Muscle layer of colon (tissue), 2 donors: ENCODE measurements at regions not wholly inside any gene's neighbourhood (a gene's known extent, or its start where the extent isn't known, plus 50 kb on each side); places are given as distances from the start of the nearest gene placed in this dataset.

Source experiments
- H3K27ac ChIP-seq: one replicate; pipeline ENCODE4 v1.7.0; 2013; ENCODE audit warnings: low read depth, mild to moderate bottlenecking, low read length, moderate library complexity
- H3K27me3 ChIP-seq, 2 donors: one replicate each; pipeline ENCODE4 v1.7.0; 2013; ENCODE audit warnings: low read length in 2 of 2, mild to moderate bottlenecking in 2 of 2; ENCODE audit not compliant: insufficient read depth in 2 of 2, control insufficient read depth in 1 of 2
- H3K36me3 ChIP-seq: one replicate; pipeline ENCODE4 v1.7.0; 2013; ENCODE audit warnings: mild to moderate bottlenecking, low read length; ENCODE audit not compliant: insufficient read depth
- H3K4me1 ChIP-seq: one replicate; pipeline ENCODE4 v1.7.0; 2013; ENCODE audit warnings: mild to moderate bottlenecking, low read length; ENCODE audit not compliant: insufficient read depth
- H3K4me3 ChIP-seq, 2 donors: one replicate each; pipeline ENCODE4 v1.7.0; 2013; ENCODE audit warnings: low read length in 2 of 2, low read depth in 1 of 2, mild to moderate bottlenecking in 1 of 2, moderate library complexity in 1 of 2
- H3K9ac ChIP-seq: one replicate; pipeline ENCODE4 v1.7.0; 2013; ENCODE audit warnings: low read length
- H3K9me3 ChIP-seq: one replicate; pipeline ENCODE4 v1.7.0; 2013; ENCODE audit warnings: mild to moderate bottlenecking, low read length
- donor health status: abdominal sarcoma.
- donor health status: Adenocarcinoma of cecum.

- no peaks in the 10 kb centered on the region for H3K4me1 ChIP-seq
- H3K27me3 ChIP-seq, result no peaks in the 10 kb centered on the region
- no peak overlapping the region for H3K27ac ChIP-seq
- H3K4me3 ChIP-seq, result no peak overlapping the region
- no peak overlapping the region for H3K9ac ChIP-seq
- H3K36me3 ChIP-seq, result no peaks in the 10 kb centered on the region
- no peaks in the 10 kb centered on the region for H3K9me3 ChIP-seq
Measured at GRCh38 chr20:23246717-23247664, 103.6 kb upstream of the NXT1 start.

GRCh38 chr20:23245553-23246181 lies 104.9 kb upstream of the NXT1 start:
- no peaks in the 10 kb centered on the region for H3K9me3 ChIP-seq
- no peaks in the 10 kb centered on the region for H3K27me3 ChIP-seq
- no peaks in the 10 kb centered on the region for H3K4me1 ChIP-seq
- H3K9ac ChIP-seq, result no peak overlapping the region
- H3K4me3 ChIP-seq, result no peak overlapping the region
- no peaks in the 10 kb centered on the region for H3K36me3 ChIP-seq
- H3K27ac ChIP-seq, result no peak overlapping the region

- Histone ChIP-seq H3K4me1 (no peaks in the 10 kb centered on the region), H3K27me3 (no peaks in the 10 kb centered on the region), H3K36me3 (no peaks in the 10 kb centered on the region), H3K4me3 (no peak overlapping the region), H3K9me3 (no peaks in the 10 kb centered on the region), H3K27ac (no peak overlapping the region), H3K9ac (no peak overlapping the region)
Measured at GRCh38 chr20:23244916-23245552, 105.6 kb upstream of the NXT1 start.

- H3K4me3 ChIP-seq, result no peak overlapping the region
- no peaks in the 10 kb centered on the region for H3K27me3 ChIP-seq
- no peak overlapping the region for H3K9ac ChIP-seq
- no peaks in the 10 kb centered on the region for H3K4me1 ChIP-seq
- H3K36me3 ChIP-seq, result no peaks in the 10 kb centered on the region
- no peak overlapping the region for H3K27ac ChIP-seq
- H3K9me3 ChIP-seq, result no peaks in the 10 kb centered on the region
Measured at GRCh38 chr20:23244156-23244915, 106.3 kb upstream of the NXT1 start.

GRCh38 chr20:23243791-23244155 lies 106.8 kb upstream of the NXT1 start:
- Histone ChIP-seq H3K9ac (no peak overlapping the region), H3K27ac (no peak overlapping the region), H3K4me1 (no peaks in the 10 kb centered on the region), H3K4me3 (no peak overlapping the region), H3K36me3 (no peaks in the 10 kb centered on the region), H3K27me3 (no peaks in the 10 kb centered on the region), H3K9me3 (no peaks in the 10 kb centered on the region)

- no peak overlapping the region for H3K27ac ChIP-seq
- no peaks in the 10 kb centered on the region for H3K9me3 ChIP-seq
- H3K4me1 ChIP-seq, result no peaks in the 10 kb centered on the region
- no peak overlapping the region for H3K9ac ChIP-seq
- H3K4me3 ChIP-seq, result no peak overlapping the region
- H3K36me3 ChIP-seq, result no peaks in the 10 kb centered on the region
- H3K27me3 ChIP-seq, result no peaks in the 10 kb centered on the region
Measured at GRCh38 chr20:23242556-23243180, 107.9 kb upstream of the NXT1 start.

DNA sequence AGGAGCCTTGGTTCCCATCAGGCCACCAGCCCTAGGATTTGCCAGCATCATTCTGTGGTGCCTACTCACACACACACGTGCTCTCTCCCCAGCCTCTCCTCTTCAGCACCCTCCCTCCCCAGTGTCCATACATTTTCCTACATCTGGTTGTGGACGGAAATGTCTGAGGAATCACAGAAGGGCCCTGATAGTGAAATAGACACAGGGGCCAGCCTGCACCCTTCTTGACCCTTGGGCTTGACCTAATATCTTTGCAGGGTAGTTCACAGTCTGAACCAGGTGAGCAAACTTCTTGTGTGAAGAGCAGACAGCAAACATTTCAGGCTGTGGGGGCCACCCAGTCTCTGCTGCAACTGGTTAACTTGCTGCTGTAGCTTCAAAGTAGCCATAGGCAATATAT lies 108.5 kb upstream of the NXT1 start:
- Histone ChIP-seq H3K4me1 (no peaks in the 10 kb centered on the region), H3K9ac (no peak overlapping the region), H3K36me3 (no peaks in the 10 kb centered on the region), H3K27ac (no peak overlapping the region), H3K27me3 (no peaks in the 10 kb centered on the region), H3K9me3 (no peaks in the 10 kb centered on the region), H3K4me3 (no peak overlapping the region)

DNA sequence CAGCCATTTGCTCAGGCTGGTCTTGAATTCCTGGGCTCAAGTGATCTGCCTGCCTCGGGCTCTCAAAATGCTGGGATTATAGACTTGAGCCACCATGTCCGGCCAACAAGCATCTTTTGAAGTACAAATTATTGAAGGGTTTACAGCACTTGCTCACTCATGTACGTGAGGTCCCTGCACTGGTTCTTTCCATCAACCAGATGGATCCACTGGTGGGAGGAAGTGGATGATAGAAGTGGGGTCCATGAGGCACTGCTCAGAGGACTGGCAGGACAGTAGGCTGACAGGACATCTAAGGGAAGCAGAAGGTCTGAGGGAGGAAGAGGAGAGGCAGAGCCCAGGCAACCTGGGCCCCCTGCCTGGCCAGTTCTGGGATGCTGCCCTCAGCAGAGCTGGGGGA lies 109.2 kb upstream of the NXT1 start:
- Histone ChIP-seq H3K27ac (no peak overlapping the region), H3K9ac (no peak overlapping the region), H3K9me3 (no peaks in the 10 kb centered on the region), H3K4me3 (no peak overlapping the region), H3K4me1 (no peaks in the 10 kb centered on the region), H3K36me3 (no peaks in the 10 kb centered on the region), H3K27me3 (no peaks in the 10 kb centered on the region)

DNA sequence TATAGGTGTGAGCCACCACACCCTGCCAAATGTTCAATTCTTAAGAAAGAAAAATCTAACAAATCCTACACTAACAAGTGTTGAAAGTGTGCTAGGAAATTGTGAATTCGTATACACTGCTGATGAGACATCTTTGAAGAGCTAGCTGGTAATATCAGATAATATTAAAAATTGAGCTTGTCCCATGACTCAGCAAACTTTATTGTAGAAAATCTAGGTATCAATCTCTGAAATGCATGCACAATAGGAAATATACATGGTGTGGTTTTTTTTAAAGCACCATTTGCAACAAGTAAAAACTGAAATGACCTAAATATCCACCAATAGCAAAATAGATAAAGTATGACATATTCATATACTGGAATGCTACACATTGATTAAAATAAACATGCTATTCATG lies 110.1 kb upstream of the NXT1 start:
- Histone ChIP-seq H3K9ac (no peak overlapping the region), H3K4me1 (no peaks in the 10 kb centered on the region), H3K27me3 (no peaks in the 10 kb centered on the region), H3K27ac (no peak overlapping the region), H3K36me3 (no peaks in the 10 kb centered on the region), H3K4me3 (no peak overlapping the region), H3K9me3 (no peaks in the 10 kb centered on the region)

GRCh38 chr20:23237201-23237600 lies 113.4 kb upstream of the NXT1 start:
- Histone ChIP-seq H3K9me3 (peaks cover 5% of the 10 kb centered on the region), H3K4me1 (no peaks in the 10 kb centered on the region), H3K4me3 (no peak overlapping the region), H3K9ac (no peak overlapping the region), H3K27ac (no peak overlapping the region), H3K36me3 (no peaks in the 10 kb centered on the region), H3K27me3 (no peaks in the 10 kb centered on the region)
